ENCODE measurements at regions not wholly inside any gene's neighbourhood (a gene's known extent, or its start where the extent isn't known, plus 50 kb on each side); places are given as distances from the start of the nearest gene placed in this dataset.

- H3K4me3 ChIP-seq (ENCODE audit: low read depth, poor library complexity, severe bottlenecking): no peak overlapping the region
- TF ChIP-seq CTCF (IDR thresholded peaks at IDR 0.05) (no peak), POLR2A (IDR thresholded peaks at IDR 0.05) (no peak)
- no peak for DNase-seq (ENCODE audit: low spot score in 2 of 2)
- intact Hi-C loops (cut with DNase I; ENCODE audit: low total_unique reads): no loop called here
- 93 to 94% methylated on average over 8 of the region's 8 CpGs for WGBS, 2 donors
These were observed 540.0 kb upstream of the ROBO1 start for GRCh38 chr3:80307844-80308243.

GRCh38 chr3:80297720-80298119, 529.9 kb upstream of the ROBO1 start:
- TF ChIP-seq POLR2A (IDR thresholded peaks at IDR 0.05) (no peak), CTCF (IDR thresholded peaks at IDR 0.05) (no peak)
- no peak overlapping the region for H3K4me3 ChIP-seq (ENCODE audit: low read depth, poor library complexity, severe bottlenecking)
- intact Hi-C loops (cut with DNase I; ENCODE audit: low total_unique reads): no loop called here
- WGBS, 2 donors: 73 to 75% methylated on average over 3 of the region's 3 CpGs
- DNase-seq (ENCODE audit: low spot score in 2 of 2): no peak

GRCh38 chr3:80285388-80285787, 517.6 kb upstream of the ROBO1 start:
- WGBS, 2 donors: 19 to 31% methylated on average over 1 of the region's 1 CpG
- no peak for DNase-seq (ENCODE audit: low spot score in 2 of 2)

GRCh38 chr3:80283783-80284182, 516.0 kb upstream of the ROBO1 start:
- intact Hi-C loops (cut with DNase I; ENCODE audit: low total_unique reads): loop anchor here (5.0 kb wide), 1 partner anchor 1041 kb away; no protein-coding TSS in a partner anchor

More at GRCh38 chr3:80285388-80285787, 517.6 kb upstream of the ROBO1 start:
- intact Hi-C loops (cut with DNase I; ENCODE audit: low total_unique reads): no loop called here
- TF ChIP-seq POLR2A (IDR thresholded peaks at IDR 0.05): no peak
- no peak for TF ChIP-seq CTCF (IDR thresholded peaks at IDR 0.05)
- H3K4me3 ChIP-seq (ENCODE audit: low read depth, poor library complexity, severe bottlenecking): no peak overlapping the region

GRCh38 chr3:80278056-80278455, 510.3 kb upstream of the ROBO1 start:
- intact Hi-C loops (cut with DNase I; ENCODE audit: low total_unique reads): loop anchor here (10.0 kb wide), 1 partner anchor 63 kb away; no protein-coding TSS in a partner anchor
- no peak for DNase-seq (ENCODE audit: low spot score in 2 of 2)
- H3K4me3 ChIP-seq (ENCODE audit: low read depth, poor library complexity, severe bottlenecking): no peak overlapping the region
- 73 to 82% methylated on average over 11 of the region's 11 CpGs for WGBS, 2 donors
- TF ChIP-seq POLR2A (IDR thresholded peaks at IDR 0.05) (no peak), CTCF (IDR thresholded peaks at IDR 0.05) (no peak)

More at GRCh38 chr3:80283783-80284182, 516.0 kb upstream of the ROBO1 start:
- no peak overlapping the region for H3K4me3 ChIP-seq (ENCODE audit: low read depth, poor library complexity, severe bottlenecking)
- no peak for DNase-seq (ENCODE audit: low spot score in 2 of 2)
- WGBS, 2 donors: 37 to 39% methylated on average over 2 of the region's 2 CpGs
- TF ChIP-seq CTCF (IDR thresholded peaks at IDR 0.05): no peak
- no peak for TF ChIP-seq POLR2A (IDR thresholded peaks at IDR 0.05)

- DNase-seq (ENCODE audit: low spot score in 2 of 2): no peak
- TF ChIP-seq POLR2A (IDR thresholded peaks at IDR 0.05): no peak
- TF ChIP-seq CTCF (IDR thresholded peaks at IDR 0.05): no peak
- intact Hi-C loops (cut with DNase I; ENCODE audit: low total_unique reads): loop anchor here (10.0 kb wide), 1 partner anchor 60 kb away; no protein-coding TSS in a partner anchor
- no peak overlapping the region for H3K4me3 ChIP-seq (ENCODE audit: low read depth, poor library complexity, severe bottlenecking)
These were observed 507.3 kb upstream of the ROBO1 start for GRCh38 chr3:80275120-80275519.
